Middle frontal gyrus (tissue), 1 donor: ENCODE measurements at regions not wholly inside any gene's neighbourhood (a gene's known extent, or its start where the extent isn't known, plus 50 kb on each side); places are given as distances from the start of the nearest gene placed in this dataset.
"Not testable (repeated sequence)": the region's sequence is repeated elsewhere in the genome, so short reads cannot be mapped to it uniquely, and the experiment has no call there.

ENCODE experiments used
- DNase-seq: peaks from one replicate; pipeline ENCODE4 v3.0.0-alpha.2; 2015; ENCODE audit warnings: low spot score; ENCODE audit errors: extremely low spot score

- no peak for DNase-seq
These were observed 174.4 kb upstream of the SPHKAP start for GRCh38 chr2:228355897-228356296.

DNA sequence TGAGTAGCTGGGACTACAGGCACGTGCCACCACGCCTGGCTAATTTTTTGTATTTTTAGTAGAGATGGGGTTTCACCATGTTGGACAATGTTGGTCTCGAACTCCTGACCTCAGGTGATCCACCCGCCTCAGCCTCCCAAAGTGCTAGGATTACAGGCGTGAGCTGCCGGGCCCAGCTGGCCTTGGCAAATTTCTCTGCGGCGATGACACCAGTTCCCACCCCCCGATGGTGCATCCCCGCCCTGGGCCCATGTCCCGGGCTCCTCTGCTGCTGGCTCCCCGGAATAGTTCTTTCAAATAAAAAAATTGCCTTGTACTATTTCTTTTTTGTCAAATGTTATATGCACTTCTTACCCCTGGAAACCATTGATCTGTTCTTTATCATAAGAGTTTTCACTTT is 171.5 kb upstream of the SPHKAP start:
- not testable (repeated sequence) for DNase-seq

DNA sequence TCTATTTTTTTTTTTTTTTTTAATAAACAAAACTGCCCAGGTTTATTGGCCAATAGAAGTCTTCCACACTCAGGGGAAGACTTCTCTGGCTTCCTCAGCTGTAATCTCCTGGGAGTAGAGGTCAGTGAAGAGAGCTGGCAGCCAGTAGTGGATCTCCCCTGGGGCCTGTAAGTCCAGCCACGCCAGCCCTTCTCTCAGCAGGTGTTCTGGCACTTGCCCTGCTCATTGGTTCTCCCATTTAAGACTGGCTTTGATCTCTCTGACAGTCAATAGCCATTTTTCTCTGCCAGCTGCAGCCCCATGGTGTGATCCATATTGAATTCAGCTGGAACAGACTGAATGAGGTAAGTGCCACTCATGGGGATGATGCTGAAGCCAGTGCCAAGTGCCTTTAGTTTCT is 170.6 kb upstream of the SPHKAP start:
- DNase-seq: no peak

- no peak for DNase-seq
These were observed 167.1 kb upstream of the SPHKAP start for GRCh38 chr2:228348516-228349064.

- DNase-seq: no peak
These were observed 163.0 kb upstream of the SPHKAP start for GRCh38 chr2:228344531-228344930.

DNA sequence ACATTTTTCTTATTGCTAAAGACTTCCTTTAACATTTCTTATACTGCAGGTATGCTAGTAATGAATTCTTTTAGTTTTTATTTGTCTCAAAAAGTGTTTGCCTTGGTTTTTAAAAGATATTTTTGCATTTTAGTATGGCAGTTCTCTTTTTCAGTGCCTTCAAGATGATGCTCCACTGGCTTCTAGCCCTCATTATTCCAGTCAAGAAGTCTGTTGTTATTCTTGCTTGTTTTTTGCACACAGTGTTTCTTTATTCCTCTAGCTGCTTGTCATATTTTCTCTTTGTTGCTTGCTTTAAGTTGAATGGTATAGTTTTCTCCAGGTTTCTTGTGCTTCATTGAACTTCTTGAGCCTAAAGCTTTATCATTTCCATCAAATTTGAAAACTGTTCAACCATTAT is 158.0 kb upstream of the SPHKAP start:
- no peak for DNase-seq

DNA sequence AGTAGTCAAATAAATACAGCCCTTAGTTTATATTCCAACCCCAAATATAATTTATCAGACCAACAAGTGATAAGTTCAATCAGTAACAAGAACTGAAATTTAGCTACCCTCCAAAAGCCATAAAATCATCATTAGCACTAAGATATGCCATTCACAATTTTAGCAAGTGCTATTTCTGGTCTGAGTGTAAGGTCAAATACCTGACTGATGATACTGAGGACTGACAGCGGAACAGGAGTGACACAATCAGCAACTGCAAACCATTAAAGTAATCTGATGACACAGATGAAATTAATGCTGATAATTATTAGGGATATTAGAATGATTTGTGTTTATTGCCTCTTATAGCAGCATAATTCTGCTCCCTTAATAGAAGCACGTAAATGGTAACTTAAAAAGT is 152.7 kb upstream of the SPHKAP start:
- no peak for DNase-seq

GRCh38 chr2:228329282-228329681 is 147.8 kb upstream of the SPHKAP start:
- DNase-seq: no peak

- no peak for DNase-seq
These were observed 139.5 kb upstream of the SPHKAP start for GRCh38 chr2:228321015-228321414.

DNA sequence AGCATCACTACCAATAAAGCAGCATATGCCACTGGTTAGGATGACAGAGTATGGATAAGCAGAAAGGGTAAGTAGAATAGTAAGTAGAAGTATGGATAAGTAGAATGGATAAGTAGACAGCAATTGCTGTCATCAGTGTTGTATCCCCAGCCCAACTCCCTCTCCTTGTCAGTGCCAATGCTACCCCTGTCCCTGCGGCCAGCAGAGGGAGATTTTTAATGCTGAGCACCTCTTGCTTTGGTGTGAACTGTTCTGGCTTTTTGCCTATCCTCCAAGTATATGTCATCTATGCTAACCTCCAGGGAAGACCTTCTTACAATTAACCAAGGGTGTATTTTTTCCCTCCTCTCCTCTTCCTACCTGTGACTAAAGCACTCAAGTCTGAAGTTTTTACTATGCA is 136.7 kb upstream of the SPHKAP start:
- no peak for DNase-seq

DNA sequence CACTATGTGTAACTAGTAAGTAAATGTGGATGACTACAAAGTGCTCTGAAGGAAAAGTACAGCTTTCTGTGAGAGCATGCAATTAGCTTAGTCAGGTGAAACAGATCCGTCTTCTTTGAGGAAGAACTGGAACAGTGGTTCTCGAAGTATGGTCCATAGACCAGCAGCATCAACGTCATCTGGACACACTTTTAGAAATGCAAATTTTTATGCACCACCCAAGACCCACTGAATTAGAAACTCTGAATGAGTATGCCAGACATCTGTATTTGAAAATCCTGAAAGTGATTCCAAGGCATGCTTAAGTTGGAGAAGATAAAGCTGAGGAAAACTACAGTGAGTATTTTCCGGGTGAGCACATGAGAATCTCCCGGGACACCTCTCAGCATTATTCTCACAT is 130.7 kb upstream of the SPHKAP start:
- DNase-seq: no peak

DNA sequence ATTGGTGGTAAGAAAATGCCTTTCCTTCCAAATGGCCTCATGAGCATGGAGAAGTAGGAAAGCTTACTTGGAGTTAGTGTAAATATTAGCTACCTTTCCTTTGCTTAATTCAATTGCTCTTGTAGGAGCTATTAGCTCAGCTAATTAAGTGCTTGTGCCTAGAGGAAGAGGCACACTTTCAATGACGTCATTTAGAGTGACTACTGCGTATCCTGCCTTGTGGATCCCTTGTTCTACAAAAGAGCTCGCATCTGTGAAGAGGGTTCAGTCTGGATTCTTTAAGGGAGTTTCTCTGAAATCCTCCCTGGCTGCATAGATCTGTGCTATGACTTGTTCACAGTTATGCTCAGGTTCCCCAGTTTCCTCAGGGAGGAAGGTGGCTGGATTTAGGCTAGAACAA is 122.5 kb upstream of the SPHKAP start:
- DNase-seq: no peak

DNA sequence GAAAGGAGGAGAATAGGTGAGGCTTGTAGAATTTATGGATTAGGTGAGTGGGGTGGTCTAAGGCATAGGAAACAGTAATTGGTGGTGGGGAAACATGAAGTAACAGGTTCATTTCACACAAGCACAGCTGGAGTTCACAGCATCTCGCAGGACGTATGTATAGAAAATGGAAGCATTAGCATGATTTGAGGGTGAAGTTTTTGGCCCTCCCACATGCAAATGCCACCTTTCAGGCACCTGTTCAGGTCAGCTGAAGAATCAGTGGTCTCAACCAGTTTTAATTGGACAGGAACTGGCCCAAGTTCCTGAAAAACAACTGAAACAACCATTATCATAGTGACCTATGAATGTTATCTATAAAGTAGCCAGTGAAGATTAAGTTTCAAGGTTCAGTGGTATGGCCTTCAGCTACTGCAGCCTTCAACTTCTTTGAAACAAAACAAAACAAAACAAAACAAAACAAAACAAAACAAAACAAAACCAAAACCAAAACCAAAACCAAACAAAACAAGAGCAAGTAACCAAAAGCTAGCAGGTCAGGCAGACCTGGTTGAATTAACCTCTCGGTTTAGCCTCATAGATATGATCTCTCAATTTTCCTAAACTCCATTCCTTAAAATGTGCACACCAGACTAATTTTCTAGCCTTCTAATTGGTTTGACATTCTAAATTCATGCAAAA is 102.1 kb upstream of the SPHKAP start:
- DNase-seq: no peak

- DNase-seq: no peak
These were observed 100.9 kb upstream of the SPHKAP start for GRCh38 chr2:228282376-228282775.

DNA sequence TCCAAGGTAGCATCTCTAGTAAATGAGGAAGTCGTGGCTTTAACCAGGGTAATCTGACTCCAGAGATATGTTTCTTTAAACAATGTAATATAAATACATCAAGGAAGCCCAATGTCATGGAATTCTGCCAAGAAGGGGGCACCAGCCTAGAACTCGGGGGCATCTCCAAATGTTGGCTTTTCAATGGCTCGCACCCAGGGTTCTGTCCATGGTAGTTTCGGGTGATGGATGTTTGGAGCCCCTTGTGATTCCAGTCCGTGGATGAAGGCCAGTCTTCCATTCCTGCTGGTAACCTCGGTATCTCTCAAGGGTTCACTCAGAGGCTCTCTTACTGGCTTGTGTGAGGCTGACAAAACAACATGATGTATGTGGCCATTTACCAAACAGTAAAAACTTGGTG is 91.7 kb upstream of the SPHKAP start:
- DNase-seq: no peak

DNA sequence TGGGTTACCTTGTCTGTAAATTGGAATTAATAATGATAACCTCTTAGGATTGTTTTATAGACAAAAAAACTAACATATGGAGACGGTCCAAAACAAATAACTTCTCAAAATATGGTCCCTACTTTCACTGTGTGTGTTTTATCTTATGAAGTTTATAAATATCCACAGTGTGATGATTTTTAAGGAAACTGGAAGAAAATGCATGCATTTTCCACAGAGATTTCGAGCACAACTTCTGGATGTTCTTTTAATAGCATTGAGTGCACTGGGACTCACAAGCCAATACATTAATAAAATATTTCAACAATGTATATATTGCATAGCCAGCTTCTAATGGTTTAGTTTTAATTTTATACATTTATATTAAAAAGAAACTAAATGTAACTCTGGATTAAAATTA is 87.9 kb upstream of the SPHKAP start:
- DNase-seq: no peak

DNA sequence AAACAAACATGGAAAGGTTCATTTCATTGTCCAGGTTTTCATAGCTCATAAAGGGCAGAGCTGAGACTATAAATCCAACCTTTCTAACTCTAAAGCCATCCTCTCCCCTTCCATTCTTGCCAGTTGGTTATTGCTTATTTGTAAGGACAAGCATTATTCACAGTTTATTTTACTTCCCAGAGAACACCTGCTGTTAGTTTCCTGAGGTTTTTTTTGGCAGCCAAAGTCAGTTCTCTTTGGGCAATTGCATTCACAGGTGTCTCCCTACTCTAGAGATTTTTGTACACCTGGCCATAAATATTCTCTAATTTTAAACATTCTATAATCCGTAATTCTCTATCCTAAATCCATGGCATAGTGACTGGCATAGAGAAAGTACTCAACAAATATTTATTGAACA is 87.3 kb upstream of the SPHKAP start:
- no peak for DNase-seq

DNA sequence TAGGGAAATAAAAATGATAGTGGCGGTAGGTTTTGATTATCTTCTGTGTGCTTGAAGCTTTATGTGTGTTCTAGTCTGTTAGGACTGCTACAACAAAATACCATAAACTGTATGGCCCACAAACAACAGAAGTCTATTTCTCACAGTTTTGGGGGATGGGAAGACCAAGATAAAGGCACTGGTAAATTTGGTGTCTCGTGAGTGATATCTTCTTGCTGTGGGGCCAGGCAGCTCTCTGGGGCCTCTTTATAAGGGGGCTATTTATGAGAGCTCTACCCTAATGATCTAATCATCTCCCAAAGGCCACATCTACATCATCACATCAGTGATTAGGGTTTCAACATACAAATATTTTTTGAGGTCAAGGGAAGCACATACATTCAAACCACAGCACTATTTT is 86.8 kb upstream of the SPHKAP start:
- no peak for DNase-seq

DNA sequence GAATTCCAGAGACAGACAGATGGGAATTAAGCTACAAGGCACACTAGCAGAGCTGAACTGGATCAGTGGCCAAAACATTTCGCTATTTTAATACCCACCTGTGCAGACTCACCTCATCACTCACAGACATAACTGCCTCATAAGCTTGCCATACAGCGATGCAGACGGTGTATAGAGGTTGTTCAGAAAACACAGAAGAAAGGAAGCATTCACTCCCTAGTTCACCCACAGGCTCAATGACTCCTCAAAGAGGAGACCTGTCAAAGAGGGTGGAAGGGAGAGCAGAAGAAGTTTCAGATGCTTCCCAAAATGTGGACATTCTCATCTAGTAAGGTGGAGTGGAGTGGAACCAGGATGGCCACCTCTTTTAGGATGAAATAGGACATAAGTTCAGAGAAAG is 81.7 kb upstream of the SPHKAP start:
- no peak for DNase-seq

GRCh38 chr2:228261546-228261945 is 80.1 kb upstream of the SPHKAP start:
- DNase-seq: no peak

- no peak for DNase-seq
These were observed 75.9 kb upstream of the SPHKAP start for GRCh38 chr2:228257379-228257778.

DNA sequence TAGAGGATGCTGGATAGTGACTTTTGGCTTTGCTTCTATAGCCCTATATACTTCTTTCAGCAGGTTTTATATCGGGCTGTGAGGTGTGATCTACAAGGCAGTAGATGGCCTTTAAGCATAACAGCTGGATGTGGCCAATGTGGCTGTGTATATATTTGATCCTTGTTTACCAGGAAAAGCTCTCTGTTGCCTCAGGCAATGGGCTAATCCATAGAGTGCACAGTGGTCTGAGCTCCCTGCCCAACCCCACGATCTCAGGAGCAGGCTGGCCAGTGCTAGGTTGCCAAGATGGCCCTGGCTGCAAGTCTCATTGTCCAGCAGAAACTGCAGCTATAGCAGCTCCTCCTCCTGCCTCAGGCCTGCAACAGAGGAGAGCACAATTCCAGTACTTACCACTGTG is 72.3 kb upstream of the SPHKAP start:
- DNase-seq: no peak

DNA sequence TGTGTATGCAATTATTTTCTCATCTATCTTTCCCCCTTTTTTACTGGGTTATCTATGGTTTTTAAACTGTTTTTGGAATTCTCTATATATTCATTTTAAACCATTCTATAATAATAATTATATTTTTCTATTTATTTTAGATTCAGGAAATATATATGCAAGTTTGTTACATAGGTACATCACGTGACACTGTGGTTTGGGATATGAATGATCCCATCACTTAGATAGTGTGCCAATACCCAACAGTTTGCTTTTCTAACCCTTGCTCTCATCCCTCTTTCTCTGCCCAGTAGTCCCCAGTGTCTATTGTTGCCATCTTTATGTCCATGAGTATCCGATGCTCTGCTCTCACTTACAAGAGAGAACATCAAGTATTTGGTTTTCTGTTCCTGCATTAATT is 65.8 kb upstream of the SPHKAP start:
- no peak for DNase-seq

DNA sequence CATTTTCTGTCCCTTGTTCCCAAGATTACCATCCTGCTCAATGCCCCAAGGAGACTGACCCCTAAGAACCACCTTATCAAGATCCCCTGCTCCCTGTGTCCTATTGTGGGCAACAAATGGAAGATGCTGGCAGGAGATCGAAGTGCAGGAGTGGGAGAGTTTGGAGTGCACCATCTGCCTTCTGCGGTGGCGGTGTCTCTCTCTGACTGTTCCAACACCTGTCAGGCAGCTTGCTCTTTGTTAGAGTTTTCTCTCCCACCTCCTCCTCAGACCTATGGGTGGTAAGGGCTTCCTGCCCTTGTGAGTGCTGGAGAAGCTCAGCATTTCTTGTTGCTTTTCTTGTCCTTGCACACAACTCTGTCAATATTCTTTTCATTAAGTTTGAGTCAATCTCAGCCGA is 64.1 kb upstream of the SPHKAP start:
- DNase-seq: no peak
